Fibroblast of mammary gland (primary cell): ENCODE measurements at regions not wholly inside any gene's neighbourhood (a gene's known extent, or its start where the extent isn't known, plus 50 kb on each side); places are given as distances from the start of the nearest gene placed in this dataset.

Experiments used
- DNase-seq: peaks from one replicate; pipeline ENCODE4 v3.0.0-alpha.2; 2010; ENCODE audit warnings: low read depth
- H3K4me3 ChIP-seq: 2 replicates; pipeline ENCODE4 v1.5.1; 2011; ENCODE audit warnings: low read depth, mild to moderate bottlenecking, low read length, moderate library complexity; ENCODE audit not compliant: control insufficient read depth
- CTCF ChIP-seq: conservative IDR thresholded peaks from 2 replicates; pipeline ENCODE4 v1.5.1; 2011; ENCODE audit warnings: low read depth, low read length, inconsistent platforms; ENCODE audit not compliant: control insufficient read depth, insufficient read depth

GRCh38 chr12:93146970-93147369 lies 217.9 kb upstream of the EEA1 start:
- TF ChIP-seq CTCF, result no peak
- DNase-seq, result no peak

GRCh38 chr12:93148412-93148811 lies 219.3 kb upstream of the EEA1 start:
- H3K4me3 ChIP-seq, result no peak overlapping the region
- DNase-seq, result no peak
- no peak for TF ChIP-seq CTCF

More at GRCh38 chr12:93146970-93147369, 217.9 kb upstream of the EEA1 start:
- H3K4me3 ChIP-seq, result no peak overlapping the region

- H3K4me3 ChIP-seq, result no peak overlapping the region
- TF ChIP-seq CTCF, result no peak
- DNase-seq, result no peak
These were observed 220.1 kb upstream of the EEA1 start for GRCh38 chr12:93149229-93149628.

GRCh38 chr12:93151079-93151762 lies 222.1 kb upstream of the EEA1 start:
- TF ChIP-seq CTCF, result no peak
- no peak for DNase-seq
- H3K4me3 ChIP-seq, result no peak overlapping the region

- no peak for TF ChIP-seq CTCF
- DNase-seq, result no peak
- H3K4me3 ChIP-seq, result no peak overlapping the region
These were observed 223.5 kb upstream of the EEA1 start for GRCh38 chr12:93152617-93153016.

- H3K4me3 ChIP-seq, result no peak overlapping the region
- no peak for TF ChIP-seq CTCF
- DNase-seq, result peak; percentile 84
These were observed 224.2 kb upstream of the EEA1 start for GRCh38 chr12:93153321-93153720.
